Liver (tissue), 8 donors: ENCODE measurements at regions not wholly inside any gene's neighbourhood (a gene's known extent, or its start where the extent isn't known, plus 50 kb on each side); places are given as distances from the start of the nearest gene placed in this dataset.

Source experiments
- DNase-seq: peaks from one replicate; pipeline ENCODE4 v3.0.0-alpha.2; 2017; ENCODE audit warnings: low spot score
- H3K27ac ChIP-seq, 2 donors: one replicate each; pipeline ENCODE4 v1.7.0; 2013; ENCODE audit warnings: inconsistent platforms in 2 of 2, low read length in 2 of 2, control low read depth in 1 of 2, low read depth in 1 of 2, mild to moderate bottlenecking in 1 of 2
- H3K27me3 ChIP-seq, 4 donors: one replicate each; pipeline versions ENCODE4 v1.6.1 to v1.7.0; 2013; ENCODE audit warnings: low read length in 3 of 4, inconsistent platforms in 1 of 4, mild to moderate bottlenecking in 1 of 4, moderate library complexity in 1 of 4; ENCODE audit not compliant: control insufficient read depth in 4 of 4, insufficient read depth in 4 of 4
- H3K36me3 ChIP-seq, 4 donors: one replicate each; pipeline versions ENCODE4 v1.6.1 to v1.7.0; 2013; ENCODE audit warnings: low read length in 3 of 4, mild to moderate bottlenecking in 3 of 4, low read depth in 1 of 4, moderate library complexity in 1 of 4; ENCODE audit not compliant: control insufficient read depth in 4 of 4, insufficient read depth in 3 of 4
- H3K4me1 ChIP-seq, 4 donors: one replicate each; pipeline versions ENCODE4 v1.6.1 to v1.7.0; 2013; ENCODE audit warnings: low read length in 3 of 4, mild to moderate bottlenecking in 3 of 4, moderate library complexity in 1 of 4; ENCODE audit not compliant: control insufficient read depth in 4 of 4, insufficient read depth in 4 of 4
- H3K4me3 ChIP-seq, 3 donors: one replicate each; pipeline versions ENCODE4 v1.6.1 to v1.7.0; 2013; ENCODE audit warnings: low read length in 3 of 3, control low read depth in 1 of 3, low read depth in 1 of 3, mild to moderate bottlenecking in 1 of 3
- H3K9ac ChIP-seq, 2 donors: one replicate each; pipeline ENCODE4 v1.7.0; 2013; ENCODE audit warnings: low read length in 2 of 2, mild to moderate bottlenecking in 2 of 2, moderate library complexity in 2 of 2, control low read depth in 1 of 2, low read depth in 1 of 2
- H3K9me3 ChIP-seq, 4 donors: one replicate each; pipeline versions ENCODE4 v1.6.1 to v1.7.0; 2013; ENCODE audit warnings: low read length in 3 of 4; ENCODE audit not compliant: control insufficient read depth in 4 of 4
- EGR1 ChIP-seq, 2 donors: IDR thresholded peaks; 2 replicates each; pipeline ENCODE4 v1.6.1; 2016 to 2018; ENCODE audit warnings: antibody characterized with exemption in 2 of 2, low read depth in 2 of 2
- FOXA1 ChIP-seq: IDR thresholded peaks from 2 replicates; pipeline ENCODE4 v1.6.1; 2016; ENCODE audit warnings: antibody characterized with exemption
- FOXA2 ChIP-seq: IDR thresholded peaks from 2 replicates; pipeline ENCODE4 v1.6.1; 2016; ENCODE audit warnings: antibody characterized with exemption
- GABPA ChIP-seq, 2 donors: IDR thresholded peaks in 1 of 2; conservative IDR thresholded peaks in 1 of 2; 2 replicates each; pipeline ENCODE4 v1.6.1; 2016; ENCODE audit warnings: antibody characterized with exemption in 2 of 2, mild to moderate bottlenecking in 1 of 2, moderate library complexity in 1 of 2
- HNF4A ChIP-seq, 2 donors: conservative IDR thresholded peaks; 2 replicates each; pipeline ENCODE4 v1.6.1; 2016; ENCODE audit warnings: antibody characterized with exemption in 2 of 2, mild to moderate bottlenecking in 2 of 2
- HNF4G ChIP-seq: IDR thresholded peaks from 2 replicates; pipeline ENCODE4 v1.6.1; 2016; ENCODE audit warnings: antibody characterized with exemption
- JUND ChIP-seq, 2 donors: IDR thresholded peaks; 2 replicates each; pipeline ENCODE4 v1.6.1; 2016; ENCODE audit warnings: antibody characterized with exemption in 2 of 2
- NR2F2 ChIP-seq: IDR thresholded peaks from 2 replicates; pipeline ENCODE4 v1.6.1; 2016; ENCODE audit warnings: antibody characterized with exemption
- SP1 ChIP-seq: IDR thresholded peaks from 2 replicates; pipeline ENCODE4 v1.6.1; 2018; ENCODE audit warnings: antibody characterized with exemption, mild to moderate bottlenecking
- TAF1 ChIP-seq: conservative IDR thresholded peaks from 2 replicates; pipeline ENCODE4 v1.6.1; 2016; ENCODE audit warnings: antibody characterized with exemption, mild to moderate bottlenecking
- YY1 ChIP-seq: IDR thresholded peaks from 2 replicates; pipeline ENCODE4 v1.6.1; 2016; ENCODE audit warnings: antibody characterized with exemption, mild to moderate bottlenecking
- WGBS: extraction: QIAGEN DNeasy Blood & Tissue Kit; methylation state at CpG from one replicate; pipeline ENCODE4 v1.1.7; 2013; 5-methylcytosine and 5-hydroxymethylcytosine counted together
- TF ChIP-seq, protein P1 (sequence below): IDR thresholded peaks from 2 replicates; pipeline ENCODE4 v1.6.1; 2016; ENCODE audit warnings: antibody characterized with exemption
- TF ChIP-seq, protein P2 (sequence below): IDR thresholded peaks from 2 replicates; pipeline ENCODE4 v1.6.1; 2016; ENCODE audit warnings: antibody characterized with exemption, mild to moderate bottlenecking
- TF ChIP-seq, protein P3 (sequence below): fragments of 150-350 bp; IDR thresholded peaks from 2 replicates; pipeline ENCODE4 v1.5.1; 2017; ENCODE audit warnings: improper control_type of control experiment, low read depth, low read length; ENCODE audit not compliant: missing input control
- TF ChIP-seq, protein P4 (sequence below): IDR thresholded peaks from 2 replicates; pipeline ENCODE4 v1.6.1; 2016; ENCODE audit warnings: antibody characterized with exemption
- donor health status: healthy.
- donor health status: healthy.
- donor health status: healthy.
- donor health status: healthy.
- donor health status: healthy.

DNA sequence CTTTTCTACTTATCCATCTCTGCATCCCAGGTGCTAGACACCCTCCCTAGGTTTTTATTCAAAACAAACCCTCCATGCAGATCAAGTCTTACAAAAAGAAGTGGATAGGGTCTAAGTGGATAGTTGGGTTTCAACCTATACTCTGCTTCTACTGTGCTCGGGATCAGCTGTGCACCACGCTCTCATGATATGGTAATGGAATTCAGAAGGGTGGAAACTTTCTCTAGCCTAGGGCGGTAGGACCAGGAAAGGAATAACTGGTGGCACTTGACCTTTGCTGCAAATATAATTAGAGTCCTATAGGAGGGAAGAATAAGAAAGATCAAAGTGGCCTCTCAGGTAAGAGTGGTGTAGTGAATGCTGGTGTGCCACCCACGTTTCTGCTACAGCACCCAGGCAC lies 272.9 kb downstream of the GPD2 start:
- WGBS = 84% methylated on average over 4 of the region's 4 CpGs
- no peak overlapping the region for H3K27ac ChIP-seq
- DNase-seq = no peak
- H3K4me1 ChIP-seq = no peaks in the 10 kb centered on the region
- H3K4me3 ChIP-seq = no peak overlapping the region
- H3K27me3 ChIP-seq = no peaks in the 10 kb centered on the region
- no peak overlapping the region for H3K9ac ChIP-seq
- no peaks in the 10 kb centered on the region for H3K9me3 ChIP-seq
- no peak for TF ChIP-seq TAF1
- TF ChIP-seq, protein P1, sequence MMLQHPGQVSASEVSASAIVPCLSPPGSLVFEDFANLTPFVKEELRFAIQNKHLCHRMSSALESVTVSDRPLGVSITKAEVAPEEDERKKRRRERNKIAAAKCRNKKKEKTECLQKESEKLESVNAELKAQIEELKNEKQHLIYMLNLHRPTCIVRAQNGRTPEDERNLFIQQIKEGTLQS = no peak
- TF ChIP-seq JUND (IDR thresholded peaks at IDR 0.05) = no peak
- TF ChIP-seq FOXA1 = no peak
- H3K36me3 ChIP-seq = no peaks in the 10 kb centered on the region

DNA sequence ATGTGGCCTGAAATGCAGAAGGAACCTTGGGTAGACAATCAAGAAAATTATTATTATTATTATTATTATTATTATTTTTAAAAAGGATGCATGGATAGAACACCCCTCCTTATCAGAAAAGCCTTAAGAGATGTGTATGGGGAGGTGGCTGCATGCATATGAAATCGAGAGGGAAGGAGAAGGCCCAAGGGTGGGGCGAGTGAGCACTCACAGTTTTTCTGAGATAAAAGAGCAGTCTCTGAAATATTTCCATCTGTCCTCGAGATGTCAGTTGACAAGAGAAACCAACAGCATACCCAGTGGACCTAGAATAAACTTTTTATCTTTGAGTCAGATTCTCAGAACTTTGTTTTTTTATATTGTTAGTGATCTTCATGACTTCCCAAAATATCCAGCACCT lies 282.9 kb downstream of the GPD2 start:
- no peaks in the 10 kb centered on the region for H3K9me3 ChIP-seq
- no peak overlapping the region for H3K9ac ChIP-seq

DNA sequence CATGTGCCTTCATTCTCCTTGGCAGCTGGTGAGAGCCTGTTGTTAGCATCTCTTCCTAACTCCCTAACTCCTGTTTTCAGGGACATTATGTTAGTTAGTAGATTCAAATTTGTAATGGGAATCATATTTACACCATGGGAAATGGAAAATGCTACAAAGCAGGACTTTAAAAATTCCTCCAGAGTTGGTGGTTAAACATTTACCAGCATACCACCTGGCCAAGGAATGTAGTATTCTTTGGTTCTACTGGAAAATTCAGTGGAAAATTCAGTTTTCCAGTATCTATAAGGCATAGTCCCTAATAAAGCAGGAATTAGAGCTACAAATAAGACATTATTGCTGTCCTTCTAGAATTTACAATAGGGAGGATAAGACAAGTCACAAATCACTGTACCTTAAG lies 291.7 kb downstream of the GPD2 start:
- Histone ChIP-seq H3K4me3 (no peak overlapping the region), H3K27me3 (no peaks in the 10 kb centered on the region), H3K27ac (no peak overlapping the region), H3K36me3 (no peaks in the 10 kb centered on the region), H3K4me1 (peaks cover 0 to 5% (median 3%) of the 10 kb centered on the region in 4 donors), H3K9ac (no peak overlapping the region), H3K9me3 (no peaks in the 10 kb centered on the region)
- no peak for TF ChIP-seq YY1
- TF ChIP-seq FOXA2 = no peak
- TF ChIP-seq, protein P2, sequence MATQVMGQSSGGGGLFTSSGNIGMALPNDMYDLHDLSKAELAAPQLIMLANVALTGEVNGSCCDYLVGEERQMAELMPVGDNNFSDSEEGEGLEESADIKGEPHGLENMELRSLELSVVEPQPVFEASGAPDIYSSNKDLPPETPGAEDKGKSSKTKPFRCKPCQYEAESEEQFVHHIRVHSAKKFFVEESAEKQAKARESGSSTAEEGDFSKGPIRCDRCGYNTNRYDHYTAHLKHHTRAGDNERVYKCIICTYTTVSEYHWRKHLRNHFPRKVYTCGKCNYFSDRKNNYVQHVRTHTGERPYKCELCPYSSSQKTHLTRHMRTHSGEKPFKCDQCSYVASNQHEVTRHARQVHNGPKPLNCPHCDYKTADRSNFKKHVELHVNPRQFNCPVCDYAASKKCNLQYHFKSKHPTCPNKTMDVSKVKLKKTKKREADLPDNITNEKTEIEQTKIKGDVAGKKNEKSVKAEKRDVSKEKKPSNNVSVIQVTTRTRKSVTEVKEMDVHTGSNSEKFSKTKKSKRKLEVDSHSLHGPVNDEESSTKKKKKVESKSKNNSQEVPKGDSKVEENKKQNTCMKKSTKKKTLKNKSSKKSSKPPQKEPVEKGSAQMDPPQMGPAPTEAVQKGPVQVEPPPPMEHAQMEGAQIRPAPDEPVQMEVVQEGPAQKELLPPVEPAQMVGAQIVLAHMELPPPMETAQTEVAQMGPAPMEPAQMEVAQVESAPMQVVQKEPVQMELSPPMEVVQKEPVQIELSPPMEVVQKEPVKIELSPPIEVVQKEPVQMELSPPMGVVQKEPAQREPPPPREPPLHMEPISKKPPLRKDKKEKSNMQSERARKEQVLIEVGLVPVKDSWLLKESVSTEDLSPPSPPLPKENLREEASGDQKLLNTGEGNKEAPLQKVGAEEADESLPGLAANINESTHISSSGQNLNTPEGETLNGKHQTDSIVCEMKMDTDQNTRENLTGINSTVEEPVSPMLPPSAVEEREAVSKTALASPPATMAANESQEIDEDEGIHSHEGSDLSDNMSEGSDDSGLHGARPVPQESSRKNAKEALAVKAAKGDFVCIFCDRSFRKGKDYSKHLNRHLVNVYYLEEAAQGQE = no peak
- TF ChIP-seq SP1 = no peak
- no peak for TF ChIP-seq HNF4A (conservative IDR thresholded peaks at IDR 0.05)
- no peak for DNase-seq

More for the DNA sequence above, 282.9 kb downstream of the GPD2 start:
- no peaks in the 10 kb centered on the region for H3K36me3 ChIP-seq
- H3K4me1 ChIP-seq = no peaks in the 10 kb centered on the region
- 83% methylated on average over 3 of the region's 3 CpGs for WGBS
- TF ChIP-seq HNF4G = no peak
- no peak for TF ChIP-seq JUND (IDR thresholded peaks at IDR 0.05)
- TF ChIP-seq FOXA2 = no peak
- TF ChIP-seq NR2F2 = no peak
- TF ChIP-seq EGR1 (IDR thresholded peaks at IDR 0.05; ENCODE audit: low read depth in 2 of 2) = no peak
- TF ChIP-seq, protein P3, sequence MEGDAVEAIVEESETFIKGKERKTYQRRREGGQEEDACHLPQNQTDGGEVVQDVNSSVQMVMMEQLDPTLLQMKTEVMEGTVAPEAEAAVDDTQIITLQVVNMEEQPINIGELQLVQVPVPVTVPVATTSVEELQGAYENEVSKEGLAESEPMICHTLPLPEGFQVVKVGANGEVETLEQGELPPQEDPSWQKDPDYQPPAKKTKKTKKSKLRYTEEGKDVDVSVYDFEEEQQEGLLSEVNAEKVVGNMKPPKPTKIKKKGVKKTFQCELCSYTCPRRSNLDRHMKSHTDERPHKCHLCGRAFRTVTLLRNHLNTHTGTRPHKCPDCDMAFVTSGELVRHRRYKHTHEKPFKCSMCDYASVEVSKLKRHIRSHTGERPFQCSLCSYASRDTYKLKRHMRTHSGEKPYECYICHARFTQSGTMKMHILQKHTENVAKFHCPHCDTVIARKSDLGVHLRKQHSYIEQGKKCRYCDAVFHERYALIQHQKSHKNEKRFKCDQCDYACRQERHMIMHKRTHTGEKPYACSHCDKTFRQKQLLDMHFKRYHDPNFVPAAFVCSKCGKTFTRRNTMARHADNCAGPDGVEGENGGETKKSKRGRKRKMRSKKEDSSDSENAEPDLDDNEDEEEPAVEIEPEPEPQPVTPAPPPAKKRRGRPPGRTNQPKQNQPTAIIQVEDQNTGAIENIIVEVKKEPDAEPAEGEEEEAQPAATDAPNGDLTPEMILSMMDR = no peak
- TF ChIP-seq FOXA1 = no peak
- TF ChIP-seq, protein P4, sequence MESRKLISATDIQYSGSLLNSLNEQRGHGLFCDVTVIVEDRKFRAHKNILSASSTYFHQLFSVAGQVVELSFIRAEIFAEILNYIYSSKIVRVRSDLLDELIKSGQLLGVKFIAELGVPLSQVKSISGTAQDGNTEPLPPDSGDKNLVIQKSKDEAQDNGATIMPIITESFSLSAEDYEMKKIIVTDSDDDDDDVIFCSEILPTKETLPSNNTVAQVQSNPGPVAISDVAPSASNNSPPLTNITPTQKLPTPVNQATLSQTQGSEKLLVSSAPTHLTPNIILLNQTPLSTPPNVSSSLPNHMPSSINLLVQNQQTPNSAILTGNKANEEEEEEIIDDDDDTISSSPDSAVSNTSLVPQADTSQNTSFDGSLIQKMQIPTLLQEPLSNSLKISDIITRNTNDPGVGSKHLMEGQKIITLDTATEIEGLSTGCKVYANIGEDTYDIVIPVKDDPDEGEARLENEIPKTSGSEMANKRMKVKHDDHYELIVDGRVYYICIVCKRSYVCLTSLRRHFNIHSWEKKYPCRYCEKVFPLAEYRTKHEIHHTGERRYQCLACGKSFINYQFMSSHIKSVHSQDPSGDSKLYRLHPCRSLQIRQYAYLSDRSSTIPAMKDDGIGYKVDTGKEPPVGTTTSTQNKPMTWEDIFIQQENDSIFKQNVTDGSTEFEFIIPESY = no peak
- TF ChIP-seq GABPA (IDR thresholded peaks at IDR 0.05 in 1 of 2, conservative IDR thresholded peaks at IDR 0.05 in 1 of 2) = no peak
- no peaks in the 10 kb centered on the region for H3K27me3 ChIP-seq
- H3K4me3 ChIP-seq = no peak overlapping the region
- no peak overlapping the region for H3K27ac ChIP-seq
- DNase-seq = no peak
